Peyer's patch (tissue), 4 donors: ENCODE measurements at regions not wholly inside any gene's neighbourhood (a gene's known extent, or its start where the extent isn't known, plus 50 kb on each side); places are given as distances from the start of the nearest gene placed in this dataset.

Experiments used
- CTCF ChIP-seq, 6 experiments: fragments of 450-650 bp in 4 of 6; fragments of 200-600 bp in 2 of 6; sonication (generic) in 1 of 6; IDR thresholded peaks; one replicate each; pipeline ENCODE4 v1.5.1; 2017 to 2019; ENCODE audit warnings: antibody characterized with exemption in 6 of 6, mild to moderate bottlenecking in 3 of 6, moderate library complexity in 1 of 6
- POLR2A ChIP-seq, 2 donors: fragments of 450-650 bp; IDR thresholded peaks; one replicate each; pipeline ENCODE4 v1.5.1; 2017; ENCODE audit warnings: antibody characterized with exemption in 2 of 2, mild to moderate bottlenecking in 2 of 2, moderate library complexity in 2 of 2

GRCh38 chr5:108437425-108437824 is 55.5 kb upstream of the FBXL17 start:
- no peak for TF ChIP-seq POLR2A (IDR thresholded peaks at IDR 0.05)
- TF ChIP-seq CTCF (IDR thresholded peaks at IDR 0.05): no peak
